ENCODE measurements at regions not wholly inside any gene's neighbourhood (a gene's known extent, or its start where the extent isn't known, plus 50 kb on each side); places are given as distances from the start of the nearest gene placed in this dataset.

GRCh38 chr7:17408904-17409290, 110.4 kb downstream of the AHR start:
- TF ChIP-seq EZH2phosphoT487 (conservative IDR thresholded peaks at IDR 0.05; ENCODE audit: low read length) (no peak), CTCF (IDR thresholded peaks at IDR 0.05; ENCODE audit: insufficient read depth, low read length, poor library complexity, severe bottlenecking) (no peak)
